ENCODE measurements at regions not wholly inside any gene's neighbourhood (a gene's known extent, or its start where the extent isn't known, plus 50 kb on each side); places are given as distances from the start of the nearest gene placed in this dataset.

GRCh38 chr14:24693353-24693737, 59.4 kb upstream of the GZMB start:
- DNase-seq: no peak

- no peak for DNase-seq
Observed at GRCh38 chr14:24692382-24693352, 58.7 kb upstream of the GZMB start.

GRCh38 chr14:24690492-24690891, 56.5 kb upstream of the GZMB start:
- DNase-seq: no peak

GRCh38 chr14:24688030-24688658, 54.2 kb upstream of the GZMB start:
- no peak for DNase-seq
